Fibroblast of lung (primary cell): ENCODE measurements at regions not wholly inside any gene's neighbourhood (a gene's known extent, or its start where the extent isn't known, plus 50 kb on each side); places are given as distances from the start of the nearest gene placed in this dataset.

Experiments
- DNase-seq, 2 donors: peaks; one replicate each; pipeline versions ENCODE4 v3.0.0 to v3.0.0-alpha.2; 2010; ENCODE audit warnings: low read depth in 2 of 2
- H2AFZ ChIP-seq: 2 replicates; pipeline ENCODE4 v1.5.1; 2012; ENCODE audit warnings: low read length, control low read depth, inconsistent platforms
- H3K27ac ChIP-seq: 2 replicates; pipeline ENCODE4 v1.5.1; 2011; ENCODE audit warnings: low read length, control low read depth; ENCODE audit not compliant: insufficient read depth
- H3K27me3 ChIP-seq: 2 replicates; pipeline ENCODE4 v1.5.1; 2011; ENCODE audit warnings: mild to moderate bottlenecking, low read length; ENCODE audit not compliant: control insufficient read depth, insufficient read depth
- H3K36me3 ChIP-seq: 2 replicates; pipeline ENCODE4 v1.5.1; 2011; ENCODE audit warnings: low read length; ENCODE audit not compliant: control insufficient read depth, insufficient read depth
- H3K4me1 ChIP-seq: 2 replicates; pipeline ENCODE4 v1.5.1; 2011; ENCODE audit warnings: low read length; ENCODE audit not compliant: control insufficient read depth, insufficient read depth; ENCODE audit errors: extremely low read depth
- H3K4me2 ChIP-seq: 2 replicates; pipeline ENCODE4 v1.5.1; 2011; ENCODE audit warnings: low read length, control low read depth; ENCODE audit not compliant: insufficient read depth; ENCODE audit errors: extremely low read depth
- H3K4me3 ChIP-seq, 4 experiments: fragments of 200-600 bp in 1 of 4; sonication (generic) in 1 of 4; replicated peaks in 1 of 4; 2 replicates each; pipeline ENCODE4 v1.5.1; 2011 to 2016; ENCODE audit warnings: low read length in 4 of 4, low read depth in 3 of 4, mild to moderate bottlenecking in 3 of 4, control low read depth in 2 of 4, inconsistent platforms in 1 of 4, mixed read lengths in 1 of 4; ENCODE audit not compliant: insufficient read depth in 1 of 4; ENCODE audit errors: control extremely low read depth in 1 of 4
- H3K79me2 ChIP-seq: 2 replicates; pipeline ENCODE4 v1.5.1; 2012; ENCODE audit warnings: mild to moderate bottlenecking, low read length, inconsistent platforms; ENCODE audit not compliant: control insufficient read depth, insufficient read depth
- H3K9ac ChIP-seq: 2 replicates; pipeline ENCODE4 v1.5.1; 2011; ENCODE audit warnings: mild to moderate bottlenecking, low read length, control low read depth; ENCODE audit not compliant: insufficient read depth
- H3K9me3 ChIP-seq: 2 replicates; pipeline ENCODE4 v1.5.1; 2012; ENCODE audit warnings: low read depth, low read length; ENCODE audit not compliant: control insufficient read depth, insufficient read depth
- H4K20me1 ChIP-seq: 2 replicates; pipeline ENCODE4 v1.5.1; 2011; ENCODE audit warnings: low read length; ENCODE audit not compliant: control insufficient read depth, insufficient read depth; ENCODE audit errors: extremely low read depth
- EZH2 ChIP-seq: IDR thresholded peaks from 2 replicates; pipeline ENCODE4 v1.5.1; 2012; ENCODE audit warnings: low read length, control low read depth, mild to moderate bottlenecking; ENCODE audit errors: missing control alignments
- TF ChIP-seq, protein P1 (sequence below), 2 donors: IDR thresholded peaks in 1 of 2; conservative IDR thresholded peaks in 1 of 2; 1 replicate in 1 of 2; 2 replicates in 1 of 2; pipeline ENCODE4 v1.5.1; 2011 to 2012; ENCODE audit warnings: low read length in 2 of 2, control low read depth in 1 of 2, inconsistent platforms in 1 of 2, low read depth in 1 of 2, mild to moderate bottlenecking in 1 of 2

DNA sequence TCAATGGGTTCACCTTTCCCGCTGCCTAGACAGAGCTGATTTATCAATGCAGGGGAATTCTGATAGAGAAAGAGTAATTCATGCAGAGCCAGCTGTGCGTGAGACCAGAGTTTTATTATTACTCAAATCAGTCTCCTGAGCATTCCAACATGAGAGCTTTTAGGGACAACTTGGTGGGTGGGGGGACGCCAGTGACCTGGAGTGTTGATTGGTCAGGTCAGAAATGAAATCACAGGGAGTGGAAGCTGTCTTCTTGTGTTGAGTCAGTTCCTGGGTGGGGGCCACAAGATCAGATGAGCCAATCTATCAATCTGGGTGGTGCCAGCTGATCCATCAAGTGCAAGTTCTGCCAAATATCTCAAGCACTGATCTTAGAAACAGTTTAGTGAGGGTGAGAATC lies 99.0 kb upstream of the CAV2 start:
- H3K27ac ChIP-seq, result no peak overlapping the region

DNA sequence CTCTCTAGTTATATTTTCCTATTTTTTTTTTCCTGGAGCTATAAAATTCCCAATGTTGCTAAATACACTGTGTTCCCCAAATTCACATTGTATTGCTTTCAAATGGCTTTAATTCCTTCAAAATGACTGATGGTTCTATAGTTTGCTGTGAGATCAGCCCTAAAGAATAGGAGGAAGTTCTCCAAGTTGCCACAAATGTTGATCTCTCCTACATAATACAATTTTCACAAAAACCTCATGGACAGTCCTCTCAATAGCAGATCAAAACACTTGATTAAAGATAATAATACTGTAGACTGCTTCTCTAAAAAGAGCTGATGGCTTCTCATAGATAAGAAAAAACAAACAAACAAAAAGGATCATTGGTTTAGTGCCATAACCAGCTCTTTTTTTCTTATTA lies 97.8 kb upstream of the CAV2 start:
- H3K79me2 ChIP-seq, result no peaks in the 10 kb centered on the region
- H3K36me3 ChIP-seq, result no peaks in the 10 kb centered on the region
- no peak for DNase-seq
- H3K9ac ChIP-seq, result no peak overlapping the region
- H3K4me3 ChIP-seq, result no peak overlapping the region
- H3K27ac ChIP-seq, result no peak overlapping the region
- no peaks in the 10 kb centered on the region for H4K20me1 ChIP-seq
- H2AFZ ChIP-seq, result no peak overlapping the region
- no peaks in the 10 kb centered on the region for H3K9me3 ChIP-seq
- no peak overlapping the region for H3K4me2 ChIP-seq
- peaks cover 2% of the 10 kb centered on the region for H3K4me1 ChIP-seq
- TF ChIP-seq, protein P1, sequence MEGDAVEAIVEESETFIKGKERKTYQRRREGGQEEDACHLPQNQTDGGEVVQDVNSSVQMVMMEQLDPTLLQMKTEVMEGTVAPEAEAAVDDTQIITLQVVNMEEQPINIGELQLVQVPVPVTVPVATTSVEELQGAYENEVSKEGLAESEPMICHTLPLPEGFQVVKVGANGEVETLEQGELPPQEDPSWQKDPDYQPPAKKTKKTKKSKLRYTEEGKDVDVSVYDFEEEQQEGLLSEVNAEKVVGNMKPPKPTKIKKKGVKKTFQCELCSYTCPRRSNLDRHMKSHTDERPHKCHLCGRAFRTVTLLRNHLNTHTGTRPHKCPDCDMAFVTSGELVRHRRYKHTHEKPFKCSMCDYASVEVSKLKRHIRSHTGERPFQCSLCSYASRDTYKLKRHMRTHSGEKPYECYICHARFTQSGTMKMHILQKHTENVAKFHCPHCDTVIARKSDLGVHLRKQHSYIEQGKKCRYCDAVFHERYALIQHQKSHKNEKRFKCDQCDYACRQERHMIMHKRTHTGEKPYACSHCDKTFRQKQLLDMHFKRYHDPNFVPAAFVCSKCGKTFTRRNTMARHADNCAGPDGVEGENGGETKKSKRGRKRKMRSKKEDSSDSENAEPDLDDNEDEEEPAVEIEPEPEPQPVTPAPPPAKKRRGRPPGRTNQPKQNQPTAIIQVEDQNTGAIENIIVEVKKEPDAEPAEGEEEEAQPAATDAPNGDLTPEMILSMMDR (conservative IDR thresholded peaks at IDR 0.05 in 1 of 2, IDR thresholded peaks at IDR 0.05 in 1 of 2; ENCODE audit: low read depth in 1 of 2, low read length in 2 of 2), result no peak
- no peak for TF ChIP-seq EZH2
- no peaks in the 10 kb centered on the region for H3K27me3 ChIP-seq

More for the DNA sequence above, 99.0 kb upstream of the CAV2 start:
- H3K9ac ChIP-seq, result no peak overlapping the region
- no peaks in the 10 kb centered on the region for H3K27me3 ChIP-seq
- peaks cover 2% of the 10 kb centered on the region for H3K4me1 ChIP-seq
- no peak for DNase-seq
- TF ChIP-seq EZH2, result no peak
- TF ChIP-seq, protein P1 (conservative IDR thresholded peaks at IDR 0.05 in 1 of 2, IDR thresholded peaks at IDR 0.05 in 1 of 2; ENCODE audit: low read depth in 1 of 2, low read length in 2 of 2), result no peak
- H3K4me3 ChIP-seq, result no peak overlapping the region
- no peak overlapping the region for H3K4me2 ChIP-seq
- H3K9me3 ChIP-seq, result no peaks in the 10 kb centered on the region
- no peaks in the 10 kb centered on the region for H4K20me1 ChIP-seq
- no peaks in the 10 kb centered on the region for H3K36me3 ChIP-seq
- no peak overlapping the region for H2AFZ ChIP-seq
- no peaks in the 10 kb centered on the region for H3K79me2 ChIP-seq

DNA sequence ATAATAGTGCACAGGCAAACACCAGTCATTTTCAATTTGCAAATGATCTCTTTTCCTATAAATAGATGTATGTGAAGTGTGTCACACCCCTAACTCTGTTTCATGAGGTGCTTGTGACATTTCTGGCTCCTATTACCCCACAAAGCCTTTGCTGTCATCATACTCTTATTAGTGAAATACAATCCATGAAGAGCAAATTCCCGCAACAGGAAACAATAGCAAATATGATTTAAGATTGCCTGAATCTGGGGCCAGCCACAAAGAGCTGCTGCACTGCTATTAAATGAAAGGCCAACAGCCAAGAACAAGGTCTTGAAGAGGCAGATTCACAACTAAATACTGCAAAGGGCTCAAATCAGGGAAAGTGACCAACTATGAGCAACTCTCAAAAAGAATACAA lies 96.3 kb upstream of the CAV2 start:
- no peak overlapping the region for H2AFZ ChIP-seq
- H3K27ac ChIP-seq, result no peak overlapping the region
- peaks cover 2% of the 10 kb centered on the region for H3K4me1 ChIP-seq
- no peak overlapping the region for H3K4me2 ChIP-seq
- H3K27me3 ChIP-seq, result no peaks in the 10 kb centered on the region
- H3K9ac ChIP-seq, result no peak overlapping the region
- H4K20me1 ChIP-seq, result no peaks in the 10 kb centered on the region
- no peaks in the 10 kb centered on the region for H3K79me2 ChIP-seq
- TF ChIP-seq EZH2, result no peak
- TF ChIP-seq, protein P1 (conservative IDR thresholded peaks at IDR 0.05 in 1 of 2, IDR thresholded peaks at IDR 0.05 in 1 of 2; ENCODE audit: low read depth in 1 of 2, low read length in 2 of 2), result no peak
- H3K9me3 ChIP-seq, result no peaks in the 10 kb centered on the region
- H3K36me3 ChIP-seq, result no peaks in the 10 kb centered on the region
- DNase-seq, result peak; percentile 25 to 85
- no peak overlapping the region for H3K4me3 ChIP-seq
